ENCODE measurements at regions not wholly inside any gene's neighbourhood (a gene's known extent, or its start where the extent isn't known, plus 50 kb on each side); places are given as distances from the start of the nearest gene placed in this dataset.

DNA sequence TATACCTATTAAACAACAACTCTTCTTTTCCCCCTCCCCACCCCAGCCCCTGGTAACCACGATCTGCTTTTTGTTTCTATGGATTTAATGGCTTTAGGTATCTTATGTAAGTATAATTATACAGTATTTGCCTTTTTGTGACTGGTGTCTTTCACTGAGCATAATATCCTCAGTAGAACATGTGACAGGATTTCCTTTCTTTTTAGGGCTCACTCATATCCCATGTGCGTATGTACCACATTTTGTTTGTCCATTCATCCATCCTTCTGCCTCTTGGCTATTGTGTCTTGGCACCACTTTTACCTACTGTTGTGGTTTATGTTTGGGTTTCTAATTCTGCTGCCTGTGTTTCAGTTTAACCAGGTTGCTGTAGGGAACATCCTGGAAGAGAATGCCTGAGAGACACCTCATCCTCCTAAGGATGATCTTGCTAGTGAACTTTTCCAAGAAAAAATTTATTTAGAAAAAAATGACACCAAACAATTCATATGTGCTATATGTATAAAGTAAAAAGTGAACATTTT is 77.6 kb upstream of the SESN3 start:
- intact Hi-C loops (cut with DNase I): no loop called here
- no peak overlapping the region for H3K27ac ChIP-seq
- WGBS, 3 donors: 89 to 98% (median 93%) methylated on average over 2 of the region's 2 CpGs
- DNase-seq: no peak
- no peaks in the 10 kb centered on the region for H3K4me1 ChIP-seq (ENCODE audit: insufficient read depth)
- H3K36me3 ChIP-seq: no peaks in the 10 kb centered on the region
- TF ChIP-seq EP300 (IDR thresholded peaks at IDR 0.05) (no peak), POLR2A (IDR thresholded peaks at IDR 0.05) (no peak)
- TF ChIP-seq, protein P1, sequence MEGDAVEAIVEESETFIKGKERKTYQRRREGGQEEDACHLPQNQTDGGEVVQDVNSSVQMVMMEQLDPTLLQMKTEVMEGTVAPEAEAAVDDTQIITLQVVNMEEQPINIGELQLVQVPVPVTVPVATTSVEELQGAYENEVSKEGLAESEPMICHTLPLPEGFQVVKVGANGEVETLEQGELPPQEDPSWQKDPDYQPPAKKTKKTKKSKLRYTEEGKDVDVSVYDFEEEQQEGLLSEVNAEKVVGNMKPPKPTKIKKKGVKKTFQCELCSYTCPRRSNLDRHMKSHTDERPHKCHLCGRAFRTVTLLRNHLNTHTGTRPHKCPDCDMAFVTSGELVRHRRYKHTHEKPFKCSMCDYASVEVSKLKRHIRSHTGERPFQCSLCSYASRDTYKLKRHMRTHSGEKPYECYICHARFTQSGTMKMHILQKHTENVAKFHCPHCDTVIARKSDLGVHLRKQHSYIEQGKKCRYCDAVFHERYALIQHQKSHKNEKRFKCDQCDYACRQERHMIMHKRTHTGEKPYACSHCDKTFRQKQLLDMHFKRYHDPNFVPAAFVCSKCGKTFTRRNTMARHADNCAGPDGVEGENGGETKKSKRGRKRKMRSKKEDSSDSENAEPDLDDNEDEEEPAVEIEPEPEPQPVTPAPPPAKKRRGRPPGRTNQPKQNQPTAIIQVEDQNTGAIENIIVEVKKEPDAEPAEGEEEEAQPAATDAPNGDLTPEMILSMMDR (IDR thresholded peaks at IDR 0.05): no peak
- H3K4me3 ChIP-seq: no peak overlapping the region
- H3K27me3 ChIP-seq: no peaks in the 10 kb centered on the region
- no peaks in the 10 kb centered on the region for H3K9me3 ChIP-seq

DNA sequence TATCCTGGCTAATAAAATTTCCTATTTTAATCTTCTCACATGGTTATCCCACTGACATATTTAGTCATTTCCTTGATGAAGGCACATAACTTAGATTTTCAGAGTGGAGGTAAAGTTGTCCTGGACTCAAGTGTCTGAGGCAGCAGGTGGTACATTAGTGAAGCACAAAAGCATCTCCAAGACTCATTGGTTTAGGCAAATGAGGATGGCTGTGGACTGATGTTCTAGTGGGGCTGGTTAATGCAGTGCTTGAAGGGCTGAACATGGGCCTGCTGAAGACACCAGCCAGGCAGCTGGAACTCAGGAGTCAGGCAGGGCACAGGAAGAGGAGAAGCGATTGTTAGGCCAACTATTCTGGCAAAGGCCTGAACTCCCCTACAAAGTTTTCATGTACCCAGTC is 76.3 kb upstream of the SESN3 start:
- intact Hi-C loops (cut with DNase I): no loop called here
- H3K9me3 ChIP-seq: no peaks in the 10 kb centered on the region
- TF ChIP-seq, protein P1 (IDR thresholded peaks at IDR 0.05): no peak
- TF ChIP-seq POLR2A (IDR thresholded peaks at IDR 0.05) (no peak), EP300 (IDR thresholded peaks at IDR 0.05) (no peak)
- no peaks in the 10 kb centered on the region for H3K36me3 ChIP-seq
- no peak overlapping the region for H3K27ac ChIP-seq
- no peak for DNase-seq
- H3K27me3 ChIP-seq: no peaks in the 10 kb centered on the region
- no peak overlapping the region for H3K4me3 ChIP-seq
- H3K4me1 ChIP-seq (ENCODE audit: insufficient read depth): no peaks in the 10 kb centered on the region
- 76 to 92% (median 88%) methylated on average over 1 of the region's 1 CpG for WGBS, 3 donors

DNA sequence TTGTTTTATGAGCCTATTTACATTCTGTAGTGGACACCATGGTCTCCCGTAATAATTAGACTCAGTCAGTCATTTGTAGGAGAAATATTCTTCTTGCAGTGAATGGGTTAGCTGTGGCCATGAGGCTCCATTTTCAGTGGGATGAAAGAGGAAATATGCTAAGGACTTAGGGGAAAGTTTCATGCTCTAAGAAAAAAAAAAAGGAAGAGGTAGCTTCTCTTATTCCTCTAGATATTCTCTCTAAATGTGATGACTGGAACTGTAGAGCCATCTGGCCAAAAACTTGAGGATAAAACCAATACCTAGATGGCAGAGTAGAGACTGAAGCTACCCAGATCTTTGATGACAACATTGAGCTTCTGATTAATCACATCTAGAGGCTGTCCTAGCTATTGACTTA is 75.8 kb upstream of the SESN3 start:
- no peak for DNase-seq
- 83 to 95% (median 89%) methylated on average over 1 of the region's 1 CpG for WGBS, 3 donors
- TF ChIP-seq EP300 (IDR thresholded peaks at IDR 0.05) (no peak), POLR2A (IDR thresholded peaks at IDR 0.05) (no peak)
- TF ChIP-seq, protein P1 (IDR thresholded peaks at IDR 0.05): no peak
- no peak overlapping the region for H3K27ac ChIP-seq
- no peaks in the 10 kb centered on the region for H3K27me3 ChIP-seq
- no peaks in the 10 kb centered on the region for H3K4me1 ChIP-seq (ENCODE audit: insufficient read depth)
- no peaks in the 10 kb centered on the region for H3K9me3 ChIP-seq
- no peaks in the 10 kb centered on the region for H3K36me3 ChIP-seq
- no peak overlapping the region for H3K4me3 ChIP-seq
- intact Hi-C loops (cut with DNase I): no loop called here

DNA sequence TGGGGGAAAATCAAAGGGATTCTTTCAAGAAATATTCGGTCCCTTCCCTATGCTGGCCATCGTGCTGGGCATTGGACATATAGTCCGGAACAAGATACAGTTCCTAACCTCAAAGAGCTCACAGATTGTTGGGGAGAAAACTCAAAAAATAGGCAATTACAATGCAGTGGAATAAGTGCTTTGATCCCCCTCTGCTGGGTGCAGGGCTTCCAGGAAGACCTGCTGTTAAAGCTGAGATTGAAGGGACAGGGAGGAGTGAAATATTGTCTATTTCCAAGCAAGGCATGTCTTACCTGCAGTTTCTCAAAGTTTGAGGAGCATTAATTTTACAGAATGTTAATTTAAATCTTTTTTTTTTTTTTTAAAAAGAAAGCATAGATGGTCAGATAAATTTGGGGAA is 75.1 kb upstream of the SESN3 start:
- Histone ChIP-seq H3K4me3 (no peak overlapping the region), H3K27ac (no peak overlapping the region), H3K27me3 (no peaks in the 10 kb centered on the region), H3K4me1 (ENCODE audit: insufficient read depth) (no peaks in the 10 kb centered on the region), H3K36me3 (no peaks in the 10 kb centered on the region), H3K9me3 (no peaks in the 10 kb centered on the region)
- 84 to 93% (median 89%) methylated on average over 3 of the region's 3 CpGs for WGBS, 3 donors
- intact Hi-C loops (cut with DNase I): no loop called here
- DNase-seq: no peak
- TF ChIP-seq, protein P1 (IDR thresholded peaks at IDR 0.05): no peak
- TF ChIP-seq EP300 (IDR thresholded peaks at IDR 0.05) (no peak), POLR2A (IDR thresholded peaks at IDR 0.05) (no peak)

Measured in ovary (tissue), 7 donors.